GM10266 (cell line): ENCODE measurements at regions not wholly inside any gene's neighbourhood (a gene's known extent, or its start where the extent isn't known, plus 50 kb on each side); places are given as distances from the start of the nearest gene placed in this dataset.
"Not testable (repeated sequence)": the region's sequence is repeated elsewhere in the genome, so short reads cannot be mapped to it uniquely, and the experiment has no call there.

Source experiments
- DNase-seq: peaks from one replicate; pipeline ENCODE4 v3.0.0; 2012; ENCODE audit errors: extremely low spot score
- TF ChIP-seq, protein P1 (sequence below): IDR thresholded peaks from 2 replicates; pipeline ENCODE4 v1.5.1; 2012; ENCODE audit warnings: mild to moderate bottlenecking, low read depth; ENCODE audit not compliant: control insufficient read depth, insufficient read depth; ENCODE audit errors: missing control alignments

DNA sequence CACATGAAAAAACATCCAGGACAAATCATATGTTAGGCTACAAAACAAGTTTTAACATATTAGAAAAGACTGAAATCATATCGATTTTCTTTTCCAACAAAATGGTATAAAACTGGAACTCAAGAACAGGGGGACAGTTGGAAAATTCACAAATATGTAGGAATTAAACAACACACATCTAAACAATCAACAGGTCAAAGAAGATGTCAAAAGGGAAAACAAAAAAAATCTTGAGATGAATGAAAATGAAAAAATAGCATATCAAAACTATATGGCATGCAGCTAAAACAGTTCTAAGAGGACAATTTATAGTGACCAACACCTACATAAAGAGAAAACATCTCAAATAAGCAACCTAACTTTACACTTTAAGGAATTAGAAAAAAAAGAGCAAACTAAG lies 585.3 kb downstream of the UQCRFS1 start:
- TF ChIP-seq, protein P1, sequence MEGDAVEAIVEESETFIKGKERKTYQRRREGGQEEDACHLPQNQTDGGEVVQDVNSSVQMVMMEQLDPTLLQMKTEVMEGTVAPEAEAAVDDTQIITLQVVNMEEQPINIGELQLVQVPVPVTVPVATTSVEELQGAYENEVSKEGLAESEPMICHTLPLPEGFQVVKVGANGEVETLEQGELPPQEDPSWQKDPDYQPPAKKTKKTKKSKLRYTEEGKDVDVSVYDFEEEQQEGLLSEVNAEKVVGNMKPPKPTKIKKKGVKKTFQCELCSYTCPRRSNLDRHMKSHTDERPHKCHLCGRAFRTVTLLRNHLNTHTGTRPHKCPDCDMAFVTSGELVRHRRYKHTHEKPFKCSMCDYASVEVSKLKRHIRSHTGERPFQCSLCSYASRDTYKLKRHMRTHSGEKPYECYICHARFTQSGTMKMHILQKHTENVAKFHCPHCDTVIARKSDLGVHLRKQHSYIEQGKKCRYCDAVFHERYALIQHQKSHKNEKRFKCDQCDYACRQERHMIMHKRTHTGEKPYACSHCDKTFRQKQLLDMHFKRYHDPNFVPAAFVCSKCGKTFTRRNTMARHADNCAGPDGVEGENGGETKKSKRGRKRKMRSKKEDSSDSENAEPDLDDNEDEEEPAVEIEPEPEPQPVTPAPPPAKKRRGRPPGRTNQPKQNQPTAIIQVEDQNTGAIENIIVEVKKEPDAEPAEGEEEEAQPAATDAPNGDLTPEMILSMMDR: no peak
- DNase-seq: no peak

DNA sequence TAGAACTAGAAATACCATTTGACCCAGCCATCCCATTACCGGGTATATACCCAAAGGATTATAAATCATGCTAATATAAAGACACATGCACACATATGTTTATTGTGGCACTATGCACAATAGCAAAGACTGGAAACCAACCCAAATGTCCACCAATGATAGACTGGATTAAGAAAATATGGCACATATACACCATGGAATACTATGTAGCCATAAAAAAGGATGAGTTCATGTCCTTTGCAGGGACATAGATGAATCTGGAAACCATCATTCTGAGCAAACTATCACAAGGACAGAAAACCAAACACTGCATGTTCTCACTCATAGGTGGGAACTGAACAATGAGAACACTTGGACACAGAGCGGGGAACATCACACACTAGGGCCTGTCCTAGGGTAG lies 586.5 kb downstream of the UQCRFS1 start:
- DNase-seq: not testable (repeated sequence)

DNA sequence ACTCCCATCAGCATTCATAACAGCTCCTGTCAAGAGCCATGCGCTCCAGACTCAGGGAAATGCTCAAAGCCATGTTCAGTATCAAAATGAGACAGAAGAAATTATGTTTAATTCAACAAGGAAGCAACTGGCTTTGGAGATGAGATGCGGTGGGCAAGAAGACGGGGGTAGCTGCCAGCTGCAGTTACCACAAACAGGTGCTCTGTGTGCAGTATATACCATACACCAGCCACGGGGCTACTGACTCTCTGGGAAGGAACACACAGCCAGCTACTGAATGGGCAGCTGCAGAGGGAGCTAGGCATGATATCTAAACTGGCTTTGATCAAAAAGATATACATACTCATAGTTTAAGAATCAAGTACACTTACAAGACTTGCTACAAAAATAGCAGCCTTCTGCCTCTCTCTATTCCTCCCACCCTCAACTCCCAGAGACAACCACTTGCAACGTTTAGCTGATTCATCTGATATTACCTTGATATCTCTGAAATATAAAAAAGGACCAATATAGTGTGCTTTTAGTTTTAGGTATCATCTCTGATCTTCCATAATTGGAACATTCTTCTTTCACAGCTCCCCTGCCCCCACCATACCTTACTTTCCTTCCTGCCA lies 593.0 kb downstream of the UQCRFS1 start:
- TF ChIP-seq, protein P1: no peak
- no peak for DNase-seq

DNA sequence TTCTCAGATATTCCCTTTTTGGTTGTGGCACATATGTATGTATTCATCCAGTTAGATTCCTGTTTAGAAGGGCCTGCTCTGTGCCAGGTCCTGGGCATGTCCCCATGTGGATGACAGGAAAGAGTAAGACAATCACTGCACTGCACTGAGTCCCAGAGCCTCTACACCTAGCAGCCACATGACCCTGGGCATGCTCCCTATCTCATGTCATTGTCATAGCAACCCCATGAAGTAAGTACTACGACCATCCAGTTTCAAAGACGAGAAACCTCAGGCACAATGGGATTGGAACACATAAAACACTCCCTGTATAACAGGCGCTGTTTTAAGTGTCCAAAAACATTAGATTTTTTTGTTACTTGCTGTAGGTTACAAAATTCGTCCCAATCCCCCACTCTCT lies 594.4 kb downstream of the UQCRFS1 start:
- DNase-seq: no peak
- TF ChIP-seq, protein P1: no peak

DNA sequence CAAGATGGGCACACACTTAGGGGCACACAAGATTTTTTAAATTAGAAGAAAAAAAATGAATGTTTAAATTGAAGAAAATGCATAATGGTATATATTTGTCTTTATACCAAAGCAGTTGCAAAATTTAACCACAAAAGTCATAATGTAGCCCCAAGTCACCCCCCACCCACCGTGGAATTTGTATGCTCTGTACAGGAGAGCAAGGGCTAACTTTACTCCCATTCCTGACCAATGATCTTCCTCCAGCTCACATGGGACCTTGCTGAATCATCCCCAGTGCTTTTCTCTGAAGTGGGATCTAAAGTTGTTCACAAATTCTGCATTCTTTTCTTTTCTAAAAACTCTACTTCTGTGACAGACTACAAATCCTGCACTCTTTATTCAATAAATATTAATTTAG lies 597.0 kb downstream of the UQCRFS1 start:
- DNase-seq: no peak
- TF ChIP-seq, protein P1: no peak

DNA sequence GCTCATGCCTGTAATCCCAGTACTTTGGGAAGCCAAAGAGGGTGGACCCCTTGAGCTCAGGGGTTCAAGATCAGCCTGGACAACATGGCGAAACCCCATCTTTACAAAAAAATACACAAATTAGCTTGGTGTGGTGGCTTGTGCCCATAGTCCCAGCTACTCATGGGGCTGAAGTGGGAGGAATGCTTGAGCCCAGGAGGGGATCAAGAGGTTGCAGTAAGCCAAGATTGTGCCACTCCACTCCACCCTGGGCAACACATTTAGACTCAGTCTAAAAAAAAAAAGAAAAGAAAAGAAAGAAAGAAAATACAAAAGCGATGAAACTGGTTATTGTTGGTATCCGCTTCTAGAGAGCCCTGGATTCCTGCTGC lies 597.4 kb downstream of the UQCRFS1 start:
- TF ChIP-seq, protein P1: no peak
- no peak for DNase-seq

GRCh38 chr19:28614634-28615545 lies 598.1 kb downstream of the UQCRFS1 start:
- TF ChIP-seq, protein P1: no peak
- no peak for DNase-seq
